ENCODE measurements at regions not wholly inside any gene's neighbourhood (a gene's known extent, or its start where the extent isn't known, plus 50 kb on each side); places are given as distances from the start of the nearest gene placed in this dataset.

GRCh38 chr16:5349101-5349500, 251.5 kb upstream of the EEF2KMT start:
- Mint-ChIP-seq H3K9me3 (ENCODE audit: unreplicated experiment) (no peaks in the 10 kb centered on the region), H3K27ac (ENCODE audit: unreplicated experiment) (no peak overlapping the region), H3K4me3 (ENCODE audit: unreplicated experiment) (no peak overlapping the region), H3K4me1 (ENCODE audit: low read depth, unreplicated experiment) (peaks cover 2% of the 10 kb centered on the region), H3K27me3 (ENCODE audit: unreplicated experiment) (no peaks in the 10 kb centered on the region), H3K36me3 (ENCODE audit: unreplicated experiment) (no peaks in the 10 kb centered on the region)
- TF ChIP-seq CTCF (IDR thresholded peaks at IDR 0.05; ENCODE audit: partially characterized antibody, unreplicated experiment), result no peak
- no peak for DNase-seq

GRCh38 chr16:5347561-5347960, 250.0 kb upstream of the EEF2KMT start:
- Mint-ChIP-seq H3K4me1 (ENCODE audit: low read depth, unreplicated experiment) (peaks cover 2% of the 10 kb centered on the region), H3K4me3 (ENCODE audit: unreplicated experiment) (no peak overlapping the region), H3K36me3 (ENCODE audit: unreplicated experiment) (no peaks in the 10 kb centered on the region), H3K9me3 (ENCODE audit: unreplicated experiment) (no peaks in the 10 kb centered on the region), H3K27me3 (ENCODE audit: unreplicated experiment) (no peaks in the 10 kb centered on the region), H3K27ac (ENCODE audit: unreplicated experiment) (no peak overlapping the region)
- no peak for DNase-seq
- TF ChIP-seq CTCF (IDR thresholded peaks at IDR 0.05; ENCODE audit: partially characterized antibody, unreplicated experiment), result no peak

DNA sequence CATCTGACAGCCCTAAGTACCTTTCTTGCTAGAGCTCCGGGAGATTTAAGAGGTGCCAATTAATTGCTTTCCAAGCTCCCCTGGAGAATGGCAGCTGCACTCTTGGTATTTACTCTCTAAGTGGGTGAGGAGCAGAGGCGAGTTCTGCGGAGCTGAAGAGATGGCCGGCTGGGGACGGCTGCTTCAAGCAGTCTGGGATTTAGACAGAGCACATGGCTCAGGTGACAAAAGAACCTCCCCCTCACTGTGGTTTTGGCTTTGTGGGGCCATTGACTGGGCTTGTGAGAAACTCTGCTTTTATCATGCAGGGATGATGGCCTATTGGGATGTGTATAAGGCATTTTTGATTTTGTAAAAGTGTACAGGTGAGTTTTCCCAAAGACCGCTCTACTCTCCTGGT, 239.3 kb upstream of the EEF2KMT start:
- Mint-ChIP-seq H3K27ac (ENCODE audit: unreplicated experiment) (no peak overlapping the region), H3K9me3 (ENCODE audit: unreplicated experiment) (peaks cover 4% of the 10 kb centered on the region), H3K36me3 (ENCODE audit: unreplicated experiment) (no peaks in the 10 kb centered on the region), H3K4me1 (ENCODE audit: low read depth, unreplicated experiment) (peaks cover 5% of the 10 kb centered on the region), H3K27me3 (ENCODE audit: unreplicated experiment) (peaks cover 4% of the 10 kb centered on the region), H3K4me3 (ENCODE audit: unreplicated experiment) (no peak overlapping the region)
- TF ChIP-seq CTCF (IDR thresholded peaks at IDR 0.05; ENCODE audit: partially characterized antibody, unreplicated experiment), result no peak
- no peak for DNase-seq

DNA sequence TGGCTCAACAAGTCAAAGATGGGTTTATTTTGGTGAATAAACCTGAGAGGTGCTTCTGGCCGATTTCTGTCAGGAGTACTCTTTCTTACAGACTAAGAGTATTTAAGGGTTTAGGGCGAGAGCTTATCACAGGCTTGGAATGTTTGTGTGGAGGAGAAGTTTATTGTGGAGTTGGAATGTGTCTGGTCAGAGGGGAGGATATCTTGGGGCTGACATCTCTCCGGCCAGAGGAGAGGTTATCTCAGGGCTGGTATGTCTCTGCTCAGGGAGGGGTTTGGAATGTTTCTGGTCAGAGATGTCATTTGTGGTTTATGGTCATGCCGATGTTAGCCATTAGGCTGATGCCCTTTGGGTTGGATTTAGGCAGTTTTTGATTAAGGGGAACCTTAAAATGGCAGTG, 236.4 kb upstream of the EEF2KMT start:
- no peak for TF ChIP-seq CTCF (IDR thresholded peaks at IDR 0.05; ENCODE audit: partially characterized antibody, unreplicated experiment)
- no peaks in the 10 kb centered on the region for H3K36me3 Mint-ChIP-seq (ENCODE audit: unreplicated experiment)
- peaks cover 3% of the 10 kb centered on the region for H3K27me3 Mint-ChIP-seq (ENCODE audit: unreplicated experiment)
- peaks cover 7% of the 10 kb centered on the region for H3K9me3 Mint-ChIP-seq (ENCODE audit: unreplicated experiment)
- no peak overlapping the region for H3K27ac Mint-ChIP-seq (ENCODE audit: unreplicated experiment)
- no peak overlapping the region for H3K4me3 Mint-ChIP-seq (ENCODE audit: unreplicated experiment)
- DNase-seq, result no peak
- H3K4me1 Mint-ChIP-seq (ENCODE audit: low read depth, unreplicated experiment), result no peaks in the 10 kb centered on the region

GRCh38 chr16:5333126-5333525, 235.5 kb upstream of the EEF2KMT start:
- Mint-ChIP-seq H3K9me3 (ENCODE audit: unreplicated experiment) (peaks cover 7% of the 10 kb centered on the region), H3K4me3 (ENCODE audit: unreplicated experiment) (no peak overlapping the region), H3K4me1 (ENCODE audit: low read depth, unreplicated experiment) (no peaks in the 10 kb centered on the region), H3K27me3 (ENCODE audit: unreplicated experiment) (peaks cover 3% of the 10 kb centered on the region), H3K27ac (ENCODE audit: unreplicated experiment) (no peak overlapping the region), H3K36me3 (ENCODE audit: unreplicated experiment) (no peaks in the 10 kb centered on the region)
- DNase-seq, result no peak
- TF ChIP-seq CTCF (IDR thresholded peaks at IDR 0.05; ENCODE audit: partially characterized antibody, unreplicated experiment), result no peak

Data from glutamatergic neuron (in vitro differentiated cells).